SK-N-SH treated with all-trans-retinoic acid at 6 μM for 48 hours (cell line): ENCODE measurements at regions not wholly inside any gene's neighbourhood (a gene's known extent, or its start where the extent isn't known, plus 50 kb on each side); places are given as distances from the start of the nearest gene placed in this dataset.

Experiments
- ATAC-seq: fragments of 200-7000 bp; cut with Tn5 transposase; 3 replicates; pipeline ENCODE4 v1.9.1; 2020; ENCODE audit warnings: mild to moderate bottlenecking, moderate library complexity
- ARNTL ChIP-seq: fragments of 450-650 bp; formaldehyde crosslinking; IDR thresholded peaks from 2 replicates; pipeline ENCODE4 v1.5.0; 2020; ENCODE audit warnings: low read depth, mild to moderate bottlenecking, moderate library complexity, borderline replicate concordance
- BACH2 ChIP-seq: fragments of 250-450 bp; sonication (Bioruptor Pico); IDR thresholded peaks from 2 replicates; pipeline ENCODE4 v1.9.0; 2021; ENCODE audit warnings: mild to moderate bottlenecking, borderline replicate concordance
- CSDC2 ChIP-seq: fragments of 250-450 bp; sonication (Bioruptor Pico); IDR thresholded peaks from 2 replicates; pipeline ENCODE4 v1.5.0; 2020; ENCODE audit warnings: mild to moderate bottlenecking, moderate library complexity
- ESRRG ChIP-seq: fragments of 250-450 bp; sonication (Bioruptor Pico); IDR thresholded peaks from 2 replicates; pipeline ENCODE4 v1.6.1; 2021; ENCODE audit warnings: mild to moderate bottlenecking
- GLIS3 ChIP-seq: fragments of 250-450 bp; sonication (Bioruptor Pico); IDR thresholded peaks from 2 replicates; pipeline ENCODE4 v1.5.0; 2020; ENCODE audit warnings: mild to moderate bottlenecking, moderate library complexity
- ISL1 ChIP-seq: fragments of 250-450 bp; sonication (Bioruptor Pico); IDR thresholded peaks from 2 replicates; pipeline ENCODE4 v2.1.2; 2022; ENCODE audit warnings: mild to moderate bottlenecking, moderate library complexity
- OSR1 ChIP-seq: fragments of 250-450 bp; sonication (Bioruptor Pico); IDR thresholded peaks from 2 replicates; pipeline ENCODE4 v1.8.0; 2022; ENCODE audit warnings: moderate library complexity, mild to moderate bottlenecking, inconsistent platforms
- PPARA ChIP-seq: fragments of 250-450 bp; sonication (Bioruptor Pico); IDR thresholded peaks from 2 replicates; pipeline ENCODE4 v1.5.0; 2020; ENCODE audit warnings: mild to moderate bottlenecking, borderline replicate concordance
- RARB ChIP-seq: fragments of 250-450 bp; sonication (Bioruptor Pico); IDR thresholded peaks from 2 replicates; pipeline ENCODE4 v1.8.0; 2021; ENCODE audit warnings: mild to moderate bottlenecking, moderate library complexity
- SNAI2 ChIP-seq: fragments of 250-450 bp; sonication (Bioruptor Pico); IDR thresholded peaks from 2 replicates; pipeline ENCODE4 v1.5.0; 2020; ENCODE audit warnings: mild to moderate bottlenecking, moderate library complexity
- TCF4 ChIP-seq: fragments of 250-450 bp; sonication (Bioruptor Pico); IDR thresholded peaks from 2 replicates; pipeline ENCODE4 v1.8.0; 2021; ENCODE audit warnings: mild to moderate bottlenecking, moderate library complexity, borderline replicate concordance
- TOX ChIP-seq: fragments of 250-450 bp; sonication (Bioruptor Pico); IDR thresholded peaks from 2 replicates; pipeline ENCODE4 v1.8.0; 2021; ENCODE audit warnings: mild to moderate bottlenecking, moderate library complexity, borderline replicate concordance
- ZC3H10 ChIP-seq: fragments of 250-450 bp; sonication (Bioruptor Pico); IDR thresholded peaks from 2 replicates; pipeline ENCODE4 v1.5.1; 2021; ENCODE audit warnings: mild to moderate bottlenecking, moderate library complexity
- ZFP3 ChIP-seq: fragments of 250-450 bp; sonication (Bioruptor Pico); IDR thresholded peaks from 2 replicates; pipeline ENCODE4 v1.5.0; 2020; ENCODE audit warnings: mild to moderate bottlenecking, moderate library complexity
- ZNF565 ChIP-seq: fragments of 450-650 bp; formaldehyde crosslinking; conservative IDR thresholded peaks from 2 replicates; pipeline ENCODE4 v1.5.0; 2020; ENCODE audit warnings: low read depth, mild to moderate bottlenecking, moderate library complexity
- ZNF70 ChIP-seq: fragments of 450-650 bp; formaldehyde crosslinking; IDR thresholded peaks from 2 replicates; pipeline ENCODE4 v1.5.0; 2020; ENCODE audit warnings: mild to moderate bottlenecking, moderate library complexity
- TF ChIP-seq, protein P1 (sequence below): fragments of 250-450 bp; sonication (Bioruptor Pico); IDR thresholded peaks from 2 replicates; pipeline ENCODE4 v1.8.0; 2020; ENCODE audit warnings: mild to moderate bottlenecking, moderate library complexity, borderline replicate concordance
- TF ChIP-seq, protein P2 (sequence below): fragments of 250-450 bp; sonication (Bioruptor Pico); IDR thresholded peaks from 2 replicates; pipeline ENCODE4 v1.5.0; 2020; ENCODE audit warnings: mild to moderate bottlenecking, moderate library complexity
- TF ChIP-seq, protein P3 (sequence below): fragments of 250-450 bp; sonication (Bioruptor Pico); IDR thresholded peaks from 2 replicates; pipeline ENCODE4 v1.5.1; 2021; ENCODE audit warnings: mild to moderate bottlenecking, moderate library complexity

DNA sequence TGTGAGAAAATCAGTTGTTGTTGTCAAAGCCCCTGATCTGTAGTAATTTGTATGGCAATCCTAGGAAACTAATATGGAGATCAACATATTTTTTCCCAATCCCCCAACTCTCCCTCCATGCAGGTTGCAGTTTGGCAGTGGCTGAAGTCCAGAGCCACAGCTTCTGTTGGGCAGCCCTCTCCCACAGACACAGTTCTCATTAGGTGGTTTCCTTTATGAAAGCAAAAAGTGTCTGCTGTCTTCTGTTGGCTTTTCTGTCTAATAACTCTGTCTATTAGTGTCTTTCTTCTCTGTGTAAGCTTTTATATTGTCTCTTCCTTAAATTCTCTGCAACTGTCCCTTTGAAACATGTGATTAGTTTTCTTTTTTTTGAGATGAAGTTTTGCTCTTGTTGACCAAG lies 914.3 kb upstream of the NCAM2 start:
- no peak for TF ChIP-seq ISL1 (CRISPR knock-in tag)
- TF ChIP-seq, protein P1, sequence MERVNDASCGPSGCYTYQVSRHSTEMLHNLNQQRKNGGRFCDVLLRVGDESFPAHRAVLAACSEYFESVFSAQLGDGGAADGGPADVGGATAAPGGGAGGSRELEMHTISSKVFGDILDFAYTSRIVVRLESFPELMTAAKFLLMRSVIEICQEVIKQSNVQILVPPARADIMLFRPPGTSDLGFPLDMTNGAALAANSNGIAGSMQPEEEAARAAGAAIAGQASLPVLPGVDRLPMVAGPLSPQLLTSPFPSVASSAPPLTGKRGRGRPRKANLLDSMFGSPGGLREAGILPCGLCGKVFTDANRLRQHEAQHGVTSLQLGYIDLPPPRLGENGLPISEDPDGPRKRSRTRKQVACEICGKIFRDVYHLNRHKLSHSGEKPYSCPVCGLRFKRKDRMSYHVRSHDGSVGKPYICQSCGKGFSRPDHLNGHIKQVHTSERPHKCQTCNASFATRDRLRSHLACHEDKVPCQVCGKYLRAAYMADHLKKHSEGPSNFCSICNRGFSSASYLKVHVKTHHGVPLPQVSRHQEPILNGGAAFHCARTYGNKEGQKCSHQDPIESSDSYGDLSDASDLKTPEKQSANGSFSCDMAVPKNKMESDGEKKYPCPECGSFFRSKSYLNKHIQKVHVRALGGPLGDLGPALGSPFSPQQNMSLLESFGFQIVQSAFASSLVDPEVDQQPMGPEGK (CRISPR knock-in tag): no peak
- TF ChIP-seq, protein P2, sequence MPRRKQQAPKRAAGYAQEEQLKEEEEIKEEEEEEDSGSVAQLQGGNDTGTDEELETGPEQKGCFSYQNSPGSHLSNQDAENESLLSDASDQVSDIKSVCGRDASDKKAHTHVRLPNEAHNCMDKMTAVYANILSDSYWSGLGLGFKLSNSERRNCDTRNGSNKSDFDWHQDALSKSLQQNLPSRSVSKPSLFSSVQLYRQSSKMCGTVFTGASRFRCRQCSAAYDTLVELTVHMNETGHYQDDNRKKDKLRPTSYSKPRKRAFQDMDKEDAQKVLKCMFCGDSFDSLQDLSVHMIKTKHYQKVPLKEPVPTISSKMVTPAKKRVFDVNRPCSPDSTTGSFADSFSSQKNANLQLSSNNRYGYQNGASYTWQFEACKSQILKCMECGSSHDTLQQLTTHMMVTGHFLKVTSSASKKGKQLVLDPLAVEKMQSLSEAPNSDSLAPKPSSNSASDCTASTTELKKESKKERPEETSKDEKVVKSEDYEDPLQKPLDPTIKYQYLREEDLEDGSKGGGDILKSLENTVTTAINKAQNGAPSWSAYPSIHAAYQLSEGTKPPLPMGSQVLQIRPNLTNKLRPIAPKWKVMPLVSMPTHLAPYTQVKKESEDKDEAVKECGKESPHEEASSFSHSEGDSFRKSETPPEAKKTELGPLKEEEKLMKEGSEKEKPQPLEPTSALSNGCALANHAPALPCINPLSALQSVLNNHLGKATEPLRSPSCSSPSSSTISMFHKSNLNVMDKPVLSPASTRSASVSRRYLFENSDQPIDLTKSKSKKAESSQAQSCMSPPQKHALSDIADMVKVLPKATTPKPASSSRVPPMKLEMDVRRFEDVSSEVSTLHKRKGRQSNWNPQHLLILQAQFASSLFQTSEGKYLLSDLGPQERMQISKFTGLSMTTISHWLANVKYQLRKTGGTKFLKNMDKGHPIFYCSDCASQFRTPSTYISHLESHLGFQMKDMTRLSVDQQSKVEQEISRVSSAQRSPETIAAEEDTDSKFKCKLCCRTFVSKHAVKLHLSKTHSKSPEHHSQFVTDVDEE (CRISPR knock-in tag): no peak
- TF ChIP-seq PPARA (CRISPR knock-in tag): no peak
- TF ChIP-seq ZC3H10 (CRISPR knock-in tag): no peak
- TF ChIP-seq ESRRG (CRISPR knock-in tag): no peak
- TF ChIP-seq BACH2: no peak
- TF ChIP-seq ZNF70 (CRISPR knock-in tag): no peak
- no peak for TF ChIP-seq ZNF565 (CRISPR knock-in tag)
- ATAC-seq: no peak

DNA sequence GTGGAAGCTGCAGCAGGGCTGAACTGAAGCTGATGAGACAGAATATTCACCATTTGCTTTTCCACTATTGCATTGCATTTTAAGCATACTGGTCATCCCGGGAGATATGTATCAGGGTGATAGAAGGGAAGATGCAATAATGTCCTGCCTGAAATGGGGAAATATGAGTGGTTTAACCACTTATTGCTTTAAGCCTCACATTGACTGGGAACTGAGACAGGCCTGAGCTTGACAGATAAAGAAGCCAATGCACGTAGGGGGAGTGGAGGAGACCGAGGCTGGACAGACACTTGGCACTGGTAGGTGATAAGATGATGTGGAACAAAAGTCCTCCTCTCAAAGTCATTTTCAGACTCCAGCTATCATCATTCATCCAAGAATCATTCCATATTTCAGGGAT lies 911.7 kb upstream of the NCAM2 start:
- TF ChIP-seq RARB (CRISPR knock-in tag) (no peak), SNAI2 (CRISPR knock-in tag) (no peak), PPARA (CRISPR knock-in tag) (no peak), TCF4 (no peak), CSDC2 (no peak)
- TF ChIP-seq, protein P2 (CRISPR knock-in tag): no peak
- ATAC-seq: no peak

DNA sequence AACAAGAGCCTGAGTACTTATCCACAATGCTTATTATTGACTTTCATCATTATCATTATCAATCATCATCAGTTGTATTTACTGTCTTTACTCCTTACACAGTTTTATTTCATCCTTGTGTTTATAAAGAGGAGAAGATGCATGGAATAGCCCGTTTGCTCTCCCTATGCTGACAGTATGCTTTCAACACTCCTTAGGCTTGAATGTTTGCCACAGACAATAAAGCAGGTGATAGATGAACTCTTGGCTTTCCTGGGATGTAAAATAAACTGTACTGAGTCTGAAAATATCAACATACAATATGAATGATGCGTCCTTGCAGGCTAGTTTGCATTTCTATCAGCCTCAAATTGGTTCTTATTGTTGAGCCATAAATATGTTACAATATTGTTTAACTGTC lies 891.8 kb upstream of the NCAM2 start:
- no peak for ATAC-seq
- no peak for TF ChIP-seq SNAI2 (CRISPR knock-in tag)
- TF ChIP-seq ESRRG (CRISPR knock-in tag): no peak
- TF ChIP-seq ZC3H10 (CRISPR knock-in tag): no peak
- TF ChIP-seq TOX (CRISPR knock-in tag): no peak
- TF ChIP-seq ARNTL (CRISPR knock-in tag): no peak
- TF ChIP-seq PPARA (CRISPR knock-in tag): no peak
- no peak for TF ChIP-seq ZNF70 (CRISPR knock-in tag)
- no peak for TF ChIP-seq BACH2
- TF ChIP-seq TCF4: no peak
- TF ChIP-seq, protein P2 (CRISPR knock-in tag): no peak
- no peak for TF ChIP-seq ZNF565 (CRISPR knock-in tag)
- TF ChIP-seq, protein P3, sequence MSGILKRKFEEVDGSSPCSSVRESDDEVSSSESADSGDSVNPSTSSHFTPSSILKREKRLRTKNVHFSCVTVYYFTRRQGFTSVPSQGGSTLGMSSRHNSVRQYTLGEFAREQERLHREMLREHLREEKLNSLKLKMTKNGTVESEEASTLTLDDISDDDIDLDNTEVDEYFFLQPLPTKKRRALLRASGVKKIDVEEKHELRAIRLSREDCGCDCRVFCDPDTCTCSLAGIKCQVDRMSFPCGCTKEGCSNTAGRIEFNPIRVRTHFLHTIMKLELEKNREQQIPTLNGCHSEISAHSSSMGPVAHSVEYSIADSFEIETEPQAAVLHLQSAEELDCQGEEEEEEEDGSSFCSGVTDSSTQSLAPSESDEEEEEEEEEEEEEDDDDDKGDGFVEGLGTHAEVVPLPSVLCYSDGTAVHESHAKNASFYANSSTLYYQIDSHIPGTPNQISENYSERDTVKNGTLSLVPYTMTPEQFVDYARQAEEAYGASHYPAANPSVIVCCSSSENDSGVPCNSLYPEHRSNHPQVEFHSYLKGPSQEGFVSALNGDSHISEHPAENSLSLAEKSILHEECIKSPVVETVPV: no peak
- TF ChIP-seq, protein P1 (CRISPR knock-in tag): no peak
- no peak for TF ChIP-seq GLIS3 (CRISPR knock-in tag)
- TF ChIP-seq ISL1 (CRISPR knock-in tag): no peak
- TF ChIP-seq OSR1 (CRISPR knock-in tag): no peak
- TF ChIP-seq RARB (CRISPR knock-in tag): no peak
- TF ChIP-seq CSDC2: no peak
- TF ChIP-seq ZFP3 (CRISPR knock-in tag): no peak
- TF ChIP-seq, all 23 proteins: peak for 0
